K562 (cell line): ENCODE measurements at regions not wholly inside any gene's neighbourhood (a gene's known extent, or its start where the extent isn't known, plus 50 kb on each side); places are given as distances from the start of the nearest gene placed in this dataset.

ENCODE experiments used
- ATAC-seq: fragments of 200-7000 bp; cut with Tn5 transposase; 3 replicates; pipeline ENCODE4 v1.9.1; 2020; ENCODE audit warnings: moderate library complexity
- BruUV-seq: library from RNA; stranded (reverse); fragments of 400-500 nt; replicated peaks from 2 replicates; lab custom pipeline; 2021; lab: Mats Ljungman, UMichigan
- CTCF ChIA-PET: fragments of 300-600 bp; formaldehyde crosslinking; extraction: SDS; loops from one replicate; lab custom pipeline; 2021; ENCODE audit warnings: low intra/inter-chr PET ratio; lab: Yijun Ruan, JAX
- POLR2A ChIA-PET: fragments of 300-600, 350-650 bp; sonication (Branson Sonifier 250); formaldehyde crosslinking; extraction: SDS; loops from one replicate; lab custom pipeline; 2021; ENCODE audit warnings: antibody characterized with exemption, inconsistent platforms; lab: Yijun Ruan, JAX
- DNase-seq, 4 experiments: peaks; one replicate each; pipeline versions ENCODE4 v3.0.0 to v3.0.0-alpha.2; 2011 to 2018; ENCODE audit warnings: low spot score in 3 of 4, mixed read lengths in 3 of 4; ENCODE audit errors: extremely low read depth in 1 of 4
- FAIRE-seq: peaks from 2 replicates; lab custom pipeline; 2011; peaks lifted over from hg19 to GRCh38; lab: Jason Lieb, UNC
- H2AFZ ChIP-seq: 2 replicates; pipeline ENCODE4 v1.6.0; 2011; ENCODE audit warnings: low read depth, low read length, control low read depth, inconsistent platforms
- H3K27ac ChIP-seq: fragments of 200-600 bp; 3 replicates; pipeline ENCODE4 v1.8.0; 2011; ENCODE audit warnings: low read depth, mild to moderate bottlenecking, control low read depth, inconsistent platforms, low read length, moderate library complexity, mixed read lengths; ENCODE audit errors: extremely low read depth
- H3K27me3 ChIP-seq, 2 experiments: fragments of 300-600 bp in 1 of 2; 2 replicates in 1 of 2; 3 replicates in 1 of 2; pipeline versions ENCODE4 v1.6.0 to v1.8.0; 2011; ENCODE audit warnings: inconsistent platforms in 2 of 2, low read length in 2 of 2, mild to moderate bottlenecking in 1 of 2, mixed read lengths in 1 of 2, moderate library complexity in 1 of 2; ENCODE audit not compliant: control insufficient read depth in 2 of 2, insufficient read depth in 2 of 2
- H3K36me3 ChIP-seq: fragments of 300-600 bp; 3 replicates; pipeline ENCODE4 v1.8.0; 2011; ENCODE audit warnings: mild to moderate bottlenecking, low read length, inconsistent platforms; ENCODE audit not compliant: control insufficient read depth, insufficient read depth
- H3K4me1 ChIP-seq, 2 experiments: fragments of 200-600 bp in 1 of 2; replicated peaks in 1 of 2; 2 replicates in 1 of 2; 3 replicates in 1 of 2; pipeline versions ENCODE4 v1.5.1 to v1.8.0; 2011; ENCODE audit warnings: inconsistent platforms in 2 of 2, low read length in 2 of 2, mild to moderate bottlenecking in 1 of 2, mixed read lengths in 1 of 2, moderate library complexity in 1 of 2; ENCODE audit not compliant: control insufficient read depth in 2 of 2, insufficient read depth in 2 of 2
- H3K4me2 ChIP-seq: 2 replicates; pipeline ENCODE4 v1.6.1; 2011; ENCODE audit warnings: low read length, control low read depth, inconsistent platforms, mixed read lengths; ENCODE audit not compliant: insufficient read depth
- H3K4me3 ChIP-seq: fragments of 200-600 bp; sonication (generic), shearing (Covaris generic); 2 replicates; pipeline ENCODE4 v1.5.1; 2016; ENCODE audit warnings: control low read depth, inconsistent platforms
- H3K79me2 ChIP-seq: fragments of 200-600 bp; 3 replicates; pipeline ENCODE4 v1.8.0; 2011; ENCODE audit warnings: low read length, inconsistent platforms; ENCODE audit not compliant: control insufficient read depth, insufficient read depth
- H3K9ac ChIP-seq, 2 experiments: 2 replicates each; pipeline versions ENCODE4 v1.6.0 to v1.6.1; 2011; ENCODE audit warnings: low read depth in 2 of 2, low read length in 2 of 2, control low read depth in 1 of 2, inconsistent platforms in 1 of 2, mild to moderate bottlenecking in 1 of 2, mixed read lengths in 1 of 2; ENCODE audit not compliant: insufficient read depth in 1 of 2
- H3K9me1 ChIP-seq: one replicate; pipeline ENCODE4 v1.6.0; 2011; ENCODE audit warnings: inconsistent platforms, mild to moderate bottlenecking, low read length, moderate library complexity; ENCODE audit not compliant: control insufficient read depth, insufficient read depth
- H3K9me3 ChIP-seq: replicated peaks from 2 replicates; pipeline ENCODE4 v1.5.1; 2011; ENCODE audit warnings: low read depth, low read length, inconsistent platforms; ENCODE audit not compliant: control insufficient read depth, insufficient read depth
- H4K20me1 ChIP-seq: replicated peaks from 2 replicates; pipeline ENCODE4 v1.6.1; 2011; ENCODE audit warnings: low read length, inconsistent platforms, mixed read lengths; ENCODE audit not compliant: control insufficient read depth, insufficient read depth
- AFF1 ChIP-seq, 2 experiments: fragments of 450-650 bp; IDR thresholded peaks; 2 replicates each; pipeline ENCODE4 v1.6.1; 2018; ENCODE audit warnings: mild to moderate bottlenecking in 2 of 2, low read depth in 1 of 2; ENCODE audit not compliant: partially characterized antibody in 2 of 2
- ARID1B ChIP-seq: fragments of 450-650 bp; IDR thresholded peaks from 2 replicates; pipeline ENCODE4 v1.6.1; 2016; ENCODE audit warnings: antibody characterized with exemption, mild to moderate bottlenecking, inconsistent platforms
- ATF3 ChIP-seq, 2 experiments: fragments of 450-650 bp in 1 of 2; sonication (generic) in 1 of 2; formaldehyde crosslinking in 1 of 2; IDR thresholded peaks in 1 of 2; conservative IDR thresholded peaks in 1 of 2; 2 replicates each; pipeline versions ENCODE4 v1.6.1 to v1.8.1; 2016 to 2023; ENCODE audit warnings: mild to moderate bottlenecking in 2 of 2, moderate library complexity in 2 of 2, inconsistent platforms in 1 of 2, missing genetic modification reagents in 1 of 2
- CEBPG ChIP-seq, 3 experiments: fragments of 200-800 bp in 1 of 3; sonication (Bioruptor generic) in 1 of 3; sonication (generic) in 1 of 3; formaldehyde crosslinking in 1 of 3; IDR thresholded peaks in 2 of 3; conservative IDR thresholded peaks in 1 of 3; 2 replicates each; pipeline versions ENCODE4 v1.6.1 to v1.8.0; 2016 to 2022; ENCODE audit warnings: missing compliant biosample characterization in 2 of 3, missing genetic modification characterization in 2 of 3, mild to moderate bottlenecking in 1 of 3, missing genetic modification reagents in 1 of 3
- HMGN3 ChIP-seq: IDR thresholded peaks from 2 replicates; pipeline ENCODE4 v1.6.1; 2011; ENCODE audit warnings: borderline replicate concordance, low read depth, mild to moderate bottlenecking, mixed read lengths, low read length; ENCODE audit not compliant: insufficient read length; ENCODE audit errors: extremely low read depth
- MAFG ChIP-seq: fragments of 450-650 bp; conservative IDR thresholded peaks from 2 replicates; pipeline ENCODE4 v1.6.1; 2016; ENCODE audit warnings: missing genetic modification characterization, missing compliant biosample characterization
- MAFK ChIP-seq: IDR thresholded peaks from 2 replicates; pipeline ENCODE4 v1.6.1; 2011; ENCODE audit warnings: low read length, improper control_type of control experiment
- SETDB1 ChIP-seq: IDR thresholded peaks from one replicate; pipeline ENCODE4 v1.6.1; 2012; ENCODE audit warnings: low read length, control low read depth, inconsistent platforms
- WGBS: fragments of 100-300 bp; shearing (Covaris generic); methylation state at CpG from one replicate; pipeline ENCODE4 v1.1.6; 2016; ENCODE audit warnings: low coverage, mixed read lengths; ENCODE audit not compliant: insufficient coverage; ENCODE audit errors: missing lambda C conversion rate; 5-methylcytosine and 5-hydroxymethylcytosine counted together
- in situ Hi-C: fragments of 300-500 bp; cut with MboI; formaldehyde crosslinking; loops from 4 replicates; pipeline ENCODE4 v1.15.0; 2018; ENCODE audit warnings: inconsistent platforms, mixed read lengths
- intact Hi-C: fragments of 100-400 bp; cut with micrococcal nuclease; formaldehyde crosslinking; loops from 2 replicates; pipeline ENCODE4 v1.14.2; 2022

GRCh38 chr15:50857763-50858162, 50.7 kb upstream of the AP4E1 start (continued):
- TF ChIP-seq AFF1 (IDR thresholded peaks at IDR 0.05; ENCODE audit: low read depth in 1 of 2, partially characterized antibody in 2 of 2) (no peak), MAFG (peak; percentile 64), SETDB1 (no peak), MAFK (peak; percentile 50; the same call in 1 of the 2 replicates)

GRCh38 chr15:50854601-50855490, 53.6 kb upstream of the AP4E1 start:
- Histone ChIP-seq H3K9me1 (no peaks in the 10 kb centered on the region), H3K27ac (no peak overlapping the region), H4K20me1 (no peaks in the 10 kb centered on the region), H3K27me3 (no peaks in the 10 kb centered on the region; a peak in 1 of 5 replicates), H3K9ac (no peak overlapping the region), H3K9me3 (no peaks in the 10 kb centered on the region), H3K79me2 (no peaks in the 10 kb centered on the region), H3K36me3 (no peaks in the 10 kb centered on the region), H3K4me1 (peaks cover 0 to 18% of the 10 kb centered on the region in 2 experiments; a peak in 3 of 5 replicates), H3K4me3 (no peak overlapping the region), H3K4me2 (no peak overlapping the region), H2AFZ (no peak overlapping the region)
- FAIRE-seq: peak; percentile 32
- 39% methylated on average over 4 of the region's 4 CpGs for WGBS
- ChIA-PET CTCF (no interaction called here), POLR2A (interaction anchor here (0.6 to 1.5 kb wide), 3 partner anchors 10 to 463 kb away, joined by 3 to 6 read pairs (median 4); no protein-coding TSS in a partner anchor)
- intact Hi-C loops (no loop called here), in situ Hi-C loops (no loop called here)
- no peak for DNase-seq
- no peak for TF ChIP-seq HMGN3
- peak; percentile 34; the same call in 1 of the 2 replicates for TF ChIP-seq ATF3 (IDR thresholded peaks at IDR 0.05)
- no peak for TF ChIP-seq ATF3 (CRISPR knock-in tag; conservative IDR thresholded peaks at IDR 0.05)
- 0 out of 2 replicates have a peak, but pooled peaks have one; percentile 9 for TF ChIP-seq ARID1B
- no peak for TF ChIP-seq CEBPG (CRISPR knock-in tag; IDR thresholded peaks at IDR 0.05)
- TF ChIP-seq CEBPG (tag; conservative IDR thresholded peaks at IDR 0.05 in 1 of 2, IDR thresholded peaks at IDR 0.05 in 1 of 2): peak in 1 of 2 experiments; percentile 11; a peak in 1 of 4 replicates
- BruUV-seq: no TSS peak
- no peak for ATAC-seq
